K562 (cell line): ENCODE measurements at regions not wholly inside any gene's neighbourhood (a gene's known extent, or its start where the extent isn't known, plus 50 kb on each side); places are given as distances from the start of the nearest gene placed in this dataset.

Experiments
- C11orf30 ChIP-seq: fragments of 450-650 bp; IDR thresholded peaks from 2 replicates; pipeline ENCODE4 v1.6.1; 2016; ENCODE audit warnings: low read depth, mild to moderate bottlenecking
- LEF1 ChIP-seq: fragments of 450-650 bp; IDR thresholded peaks from 2 replicates; pipeline ENCODE4 v1.6.1; 2016; ENCODE audit warnings: mild to moderate bottlenecking

- no peak for TF ChIP-seq LEF1
- no peak for TF ChIP-seq C11orf30
Measured at GRCh38 chr13:99129951-99130350, 70.7 kb upstream of the UBAC2 start.
